ENCODE measurements at regions not wholly inside any gene's neighbourhood (a gene's known extent, or its start where the extent isn't known, plus 50 kb on each side); places are given as distances from the start of the nearest gene placed in this dataset.

DNA sequence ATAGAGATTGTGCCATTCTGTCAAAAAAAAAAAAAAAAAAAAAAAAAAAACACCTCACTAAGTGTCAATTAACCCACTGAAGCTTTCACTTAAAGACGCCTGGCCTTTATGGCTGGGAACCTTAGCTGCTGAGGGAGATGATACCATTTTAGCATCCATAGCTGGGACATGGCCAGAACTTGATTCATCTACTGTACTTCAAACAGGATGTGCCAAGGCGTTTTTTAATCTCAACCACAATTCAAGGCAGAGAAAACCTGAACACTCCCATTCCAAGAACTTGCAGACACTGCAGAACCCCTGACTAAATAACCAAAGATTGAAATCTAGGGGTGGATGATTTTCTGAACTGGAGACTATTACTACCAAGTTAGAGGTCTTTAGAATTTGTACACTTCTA is 996.6 kb downstream of the SORCS1 start:
- TF ChIP-seq POLR2A (IDR thresholded peaks at IDR 0.05; ENCODE audit: low read depth, low read length) (no peak), MAFK (IDR thresholded peaks at IDR 0.05; ENCODE audit: low read depth, low read length) (no peak)
